ENCODE measurements at regions not wholly inside any gene's neighbourhood (a gene's known extent, or its start where the extent isn't known, plus 50 kb on each side); places are given as distances from the start of the nearest gene placed in this dataset.

DNA sequence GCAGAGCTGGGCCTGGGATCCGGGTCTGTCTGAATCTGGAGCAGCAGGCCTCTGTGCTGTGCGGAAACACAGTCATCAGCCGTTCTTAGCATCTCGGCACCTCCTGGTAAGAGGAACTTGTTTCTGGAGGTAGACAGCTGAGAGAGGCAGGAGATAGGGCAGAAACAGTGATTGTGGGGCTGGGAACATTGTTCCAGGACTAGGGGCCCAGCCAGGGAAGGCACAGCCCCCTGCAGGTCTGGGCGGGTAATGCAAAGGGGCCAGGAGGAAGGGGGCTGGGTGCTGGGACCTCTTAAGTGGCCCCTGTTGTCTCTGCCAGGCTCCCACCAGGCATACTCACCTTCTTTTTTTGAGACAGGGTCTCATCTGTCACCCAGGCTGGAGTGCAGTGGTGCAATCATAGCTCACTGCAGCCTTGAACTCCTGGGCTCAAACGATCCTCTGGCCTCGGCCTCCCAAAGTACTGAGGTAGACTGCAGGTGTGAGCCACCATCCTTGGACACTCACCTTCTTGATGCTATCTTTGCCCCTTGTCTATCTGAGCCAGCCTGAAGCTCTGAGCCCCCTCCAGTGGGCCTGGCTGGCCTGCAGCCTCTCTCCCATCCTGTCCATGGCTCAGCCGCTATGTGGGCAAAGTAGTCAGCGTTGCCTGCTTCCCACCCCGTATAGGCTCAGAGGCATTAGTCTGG, 134.3 kb upstream of the ZBTB40 start:
- H3K4me1 ChIP-seq (ENCODE audit: control insufficient read depth, low read length), result no peaks in the 10 kb centered on the region
- no peak overlapping the region for H3K4me3 ChIP-seq (ENCODE audit: low read length)
- no peaks in the 10 kb centered on the region for H3K27me3 ChIP-seq (ENCODE audit: control insufficient read depth, low read length)
- no peaks in the 10 kb centered on the region for H3K9me3 ChIP-seq (ENCODE audit: control insufficient read depth, insufficient read depth, low read length)
- no peaks in the 10 kb centered on the region for H4K20me1 ChIP-seq (ENCODE audit: control insufficient read depth, insufficient read depth, low read depth, low read length)
- TF ChIP-seq, protein P1, sequence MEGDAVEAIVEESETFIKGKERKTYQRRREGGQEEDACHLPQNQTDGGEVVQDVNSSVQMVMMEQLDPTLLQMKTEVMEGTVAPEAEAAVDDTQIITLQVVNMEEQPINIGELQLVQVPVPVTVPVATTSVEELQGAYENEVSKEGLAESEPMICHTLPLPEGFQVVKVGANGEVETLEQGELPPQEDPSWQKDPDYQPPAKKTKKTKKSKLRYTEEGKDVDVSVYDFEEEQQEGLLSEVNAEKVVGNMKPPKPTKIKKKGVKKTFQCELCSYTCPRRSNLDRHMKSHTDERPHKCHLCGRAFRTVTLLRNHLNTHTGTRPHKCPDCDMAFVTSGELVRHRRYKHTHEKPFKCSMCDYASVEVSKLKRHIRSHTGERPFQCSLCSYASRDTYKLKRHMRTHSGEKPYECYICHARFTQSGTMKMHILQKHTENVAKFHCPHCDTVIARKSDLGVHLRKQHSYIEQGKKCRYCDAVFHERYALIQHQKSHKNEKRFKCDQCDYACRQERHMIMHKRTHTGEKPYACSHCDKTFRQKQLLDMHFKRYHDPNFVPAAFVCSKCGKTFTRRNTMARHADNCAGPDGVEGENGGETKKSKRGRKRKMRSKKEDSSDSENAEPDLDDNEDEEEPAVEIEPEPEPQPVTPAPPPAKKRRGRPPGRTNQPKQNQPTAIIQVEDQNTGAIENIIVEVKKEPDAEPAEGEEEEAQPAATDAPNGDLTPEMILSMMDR (IDR thresholded peaks at IDR 0.05; ENCODE audit: low read depth, low read length, poor library complexity, severe bottlenecking), result peak; percentile 75
- TF ChIP-seq EZH2phosphoT487 (IDR thresholded peaks at IDR 0.05; ENCODE audit: borderline replicate concordance, low read length), result no peak
- H3K79me2 ChIP-seq (ENCODE audit: control insufficient read depth, low read length), result no peaks in the 10 kb centered on the region
- H3K4me2 ChIP-seq (ENCODE audit: low read length), result no peak overlapping the region
- H3K27ac ChIP-seq (ENCODE audit: low read depth, low read length), result no peak overlapping the region
- H3K9me2 ChIP-seq (replicated peaks; ENCODE audit: control insufficient read depth, low read length), result no peaks in the 10 kb centered on the region
- no peaks in the 10 kb centered on the region for H3F3A ChIP-seq (ENCODE audit: control insufficient read depth, insufficient read depth)
- no peaks in the 10 kb centered on the region for H3K36me3 ChIP-seq (ENCODE audit: control insufficient read depth, low read length)

DNA sequence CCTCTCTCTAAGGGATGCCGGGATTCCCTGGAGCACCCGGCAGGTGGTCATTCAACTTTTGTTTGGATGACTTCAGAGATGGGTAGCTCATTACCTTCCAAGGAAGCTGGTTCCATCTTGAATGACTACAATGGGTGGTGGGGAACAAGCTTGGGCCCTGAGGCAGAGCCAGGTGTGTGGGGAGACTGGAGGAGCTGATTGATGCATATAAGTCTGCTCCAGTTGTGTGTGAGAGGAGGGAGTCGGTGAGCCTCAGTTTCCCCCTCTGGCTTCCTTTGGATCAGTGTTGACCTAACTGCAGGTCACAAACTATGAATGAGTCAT, 133.8 kb upstream of the ZBTB40 start:
- H3K79me2 ChIP-seq (ENCODE audit: control insufficient read depth, low read length), result no peaks in the 10 kb centered on the region
- H3K4me1 ChIP-seq (ENCODE audit: control insufficient read depth, low read length), result no peaks in the 10 kb centered on the region
- no peaks in the 10 kb centered on the region for H3F3A ChIP-seq (ENCODE audit: control insufficient read depth, insufficient read depth)
- H3K4me3 ChIP-seq (ENCODE audit: low read length), result no peak overlapping the region
- H3K4me2 ChIP-seq (ENCODE audit: low read length), result no peak overlapping the region
- no peak overlapping the region for H3K27ac ChIP-seq (ENCODE audit: low read depth, low read length)
- no peaks in the 10 kb centered on the region for H4K20me1 ChIP-seq (ENCODE audit: control insufficient read depth, insufficient read depth, low read depth, low read length)
- H3K9me2 ChIP-seq (replicated peaks; ENCODE audit: control insufficient read depth, low read length), result no peaks in the 10 kb centered on the region
- no peaks in the 10 kb centered on the region for H3K9me3 ChIP-seq (ENCODE audit: control insufficient read depth, insufficient read depth, low read length)
- H3K27me3 ChIP-seq (ENCODE audit: control insufficient read depth, low read length), result no peaks in the 10 kb centered on the region
- TF ChIP-seq, protein P1 (IDR thresholded peaks at IDR 0.05; ENCODE audit: low read depth, low read length, poor library complexity, severe bottlenecking), result no peak
- no peak for TF ChIP-seq EZH2phosphoT487 (IDR thresholded peaks at IDR 0.05; ENCODE audit: borderline replicate concordance, low read length)
- no peaks in the 10 kb centered on the region for H3K36me3 ChIP-seq (ENCODE audit: control insufficient read depth, low read length)

DNA sequence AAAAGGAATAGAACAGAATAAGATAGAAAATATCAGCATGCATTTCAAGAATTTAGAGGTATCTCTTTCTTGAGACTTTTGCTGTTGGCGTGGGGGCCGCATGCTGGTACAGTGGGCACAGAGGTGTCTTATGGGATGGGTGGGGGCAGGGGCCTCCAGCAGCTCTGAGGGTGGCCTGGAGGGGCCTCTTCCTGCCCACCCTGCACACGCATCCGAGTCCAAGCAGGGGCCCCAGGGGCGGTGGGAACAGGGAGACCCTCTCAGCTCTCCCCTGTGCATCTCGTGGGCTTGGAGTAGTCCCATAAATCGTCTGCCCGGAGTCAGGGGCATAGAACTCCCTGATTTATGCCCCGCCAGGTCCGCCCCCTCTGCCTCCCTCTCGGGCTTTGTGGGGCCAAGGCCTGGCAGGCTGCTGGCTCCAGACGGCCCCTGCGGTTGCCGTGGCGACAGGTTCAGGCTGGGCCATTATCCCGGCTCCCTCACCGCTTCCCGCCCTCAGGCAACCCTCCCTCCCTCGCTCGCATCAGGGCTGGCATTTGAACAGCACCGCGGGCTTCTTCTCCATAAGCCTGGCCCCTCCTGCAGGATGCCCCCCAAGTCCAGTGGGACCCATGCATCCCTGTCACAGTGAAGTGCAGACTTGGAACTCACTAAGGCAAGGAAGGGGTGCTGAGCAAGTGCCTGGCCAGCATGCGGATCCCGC, 133.2 kb upstream of the ZBTB40 start:
- Histone ChIP-seq H3K4me2 (ENCODE audit: low read length) (no peak overlapping the region), H4K20me1 (ENCODE audit: control insufficient read depth, insufficient read depth, low read depth, low read length) (no peaks in the 10 kb centered on the region), H3F3A (ENCODE audit: control insufficient read depth, insufficient read depth) (no peaks in the 10 kb centered on the region), H3K79me2 (ENCODE audit: control insufficient read depth, low read length) (no peaks in the 10 kb centered on the region), H3K4me1 (ENCODE audit: control insufficient read depth, low read length) (no peaks in the 10 kb centered on the region), H3K9me3 (ENCODE audit: control insufficient read depth, insufficient read depth, low read length) (no peaks in the 10 kb centered on the region), H3K27ac (ENCODE audit: low read depth, low read length) (no peak overlapping the region), H3K9me2 (replicated peaks; ENCODE audit: control insufficient read depth, low read length) (no peaks in the 10 kb centered on the region), H3K4me3 (ENCODE audit: low read length) (no peak overlapping the region), H3K27me3 (ENCODE audit: control insufficient read depth, low read length) (no peaks in the 10 kb centered on the region), H3K36me3 (ENCODE audit: control insufficient read depth, low read length) (no peaks in the 10 kb centered on the region)
- TF ChIP-seq, protein P1 (IDR thresholded peaks at IDR 0.05; ENCODE audit: low read depth, low read length, poor library complexity, severe bottlenecking), result no peak
- no peak for TF ChIP-seq EZH2phosphoT487 (IDR thresholded peaks at IDR 0.05; ENCODE audit: borderline replicate concordance, low read length)
